Mesenchymal stem cell (in vitro differentiated cells and primary cell): ENCODE measurements at regions not wholly inside any gene's neighbourhood (a gene's known extent, or its start where the extent isn't known, plus 50 kb on each side); places are given as distances from the start of the nearest gene placed in this dataset.
"Not testable (repeated sequence)": the region's sequence is repeated elsewhere in the genome, so short reads cannot be mapped to it uniquely, and the experiment has no call there.

Experiments
- DNase-seq: peaks from one replicate; pipeline ENCODE4 v3.0.0-alpha.2; 2013
- H2AFZ ChIP-seq: one replicate; pipeline ENCODE4 v1.6.1; 2013; ENCODE audit warnings: low read depth, mild to moderate bottlenecking, control low read depth, inconsistent platforms, low read length, moderate library complexity
- H2AK5ac ChIP-seq: 2 replicates; pipeline ENCODE4 v1.6.1; 2013; ENCODE audit warnings: low read length, moderate library complexity, mild to moderate bottlenecking, inconsistent platforms; ENCODE audit not compliant: severe bottlenecking
- H2BK120ac ChIP-seq: one replicate; pipeline ENCODE4 v1.6.1; 2013; ENCODE audit warnings: low read depth, mild to moderate bottlenecking, inconsistent platforms, low read length, moderate library complexity
- H2BK12ac ChIP-seq, 2 experiments: one replicate each; pipeline ENCODE4 v1.6.1; 2013; ENCODE audit warnings: inconsistent platforms in 2 of 2, low read length in 2 of 2, mild to moderate bottlenecking in 2 of 2, moderate library complexity in 2 of 2, control low read depth in 1 of 2
- H2BK15ac ChIP-seq: one replicate; pipeline ENCODE4 v1.6.1; 2013; ENCODE audit warnings: mild to moderate bottlenecking, low read depth, inconsistent platforms; ENCODE audit not compliant: poor library complexity, severe bottlenecking
- H2BK5ac ChIP-seq: 2 replicates; pipeline ENCODE4 v1.6.1; 2013; ENCODE audit warnings: low read depth, mild to moderate bottlenecking, low read length, control low read depth, inconsistent platforms; ENCODE audit not compliant: poor library complexity, severe bottlenecking
- H3K14ac ChIP-seq, 2 experiments: one replicate each; pipeline ENCODE4 v1.6.1; 2013; ENCODE audit warnings: inconsistent platforms in 2 of 2, low read length in 2 of 2, control low read depth in 1 of 2, mild to moderate bottlenecking in 1 of 2, moderate library complexity in 1 of 2
- H3K18ac ChIP-seq, 2 experiments: one replicate each; pipeline ENCODE4 v1.6.1; 2013; ENCODE audit warnings: inconsistent platforms in 2 of 2, low read length in 2 of 2, control low read depth in 1 of 2, low read depth in 1 of 2, mild to moderate bottlenecking in 1 of 2
- H3K23ac ChIP-seq, 2 experiments: one replicate each; pipeline ENCODE4 v1.6.1; 2013; ENCODE audit warnings: inconsistent platforms in 2 of 2, low read length in 2 of 2, mild to moderate bottlenecking in 2 of 2, moderate library complexity in 2 of 2, control low read depth in 1 of 2
- H3K27ac ChIP-seq: 2 replicates; pipeline ENCODE4 v1.5.1; 2013; ENCODE audit warnings: mild to moderate bottlenecking, moderate library complexity, low read length, control low read depth, inconsistent platforms; ENCODE audit not compliant: poor library complexity, severe bottlenecking
- H3K27me3 ChIP-seq, 2 experiments: 2 replicates each; pipeline versions ENCODE4 v1.6.1 to v1.7.0; 2013; ENCODE audit warnings: low read length in 2 of 2, mild to moderate bottlenecking in 2 of 2, moderate library complexity in 2 of 2, control low read depth in 1 of 2, inconsistent platforms in 1 of 2; ENCODE audit not compliant: control insufficient read depth in 1 of 2, insufficient read depth in 1 of 2
- H3K36me3 ChIP-seq, 2 experiments: 2 replicates each; pipeline versions ENCODE4 v1.6.1 to v1.7.0; 2013; ENCODE audit warnings: low read length in 2 of 2, control low read depth in 1 of 2, inconsistent platforms in 1 of 2, low read depth in 1 of 2, mild to moderate bottlenecking in 1 of 2; ENCODE audit not compliant: insufficient read depth in 2 of 2, control insufficient read depth in 1 of 2
- H3K4ac ChIP-seq, 2 experiments: one replicate each; pipeline ENCODE4 v1.6.1; 2013; ENCODE audit warnings: inconsistent platforms in 2 of 2, low read length in 2 of 2, mild to moderate bottlenecking in 2 of 2, moderate library complexity in 2 of 2, control low read depth in 1 of 2, low read depth in 1 of 2
- H3K4me1 ChIP-seq: 2 replicates; pipeline ENCODE4 v1.6.1; 2013; ENCODE audit warnings: low read depth, low read length, control low read depth; ENCODE audit not compliant: control insufficient read depth, insufficient read depth
- H3K4me2 ChIP-seq: 2 replicates; pipeline ENCODE4 v1.6.1; 2013; ENCODE audit warnings: low read length, mild to moderate bottlenecking, inconsistent platforms; ENCODE audit not compliant: poor library complexity, severe bottlenecking
- H3K4me3 ChIP-seq, 2 experiments: 2 replicates each; pipeline versions ENCODE4 v1.5.1 to v1.7.0; 2013; ENCODE audit warnings: low read length in 2 of 2, mild to moderate bottlenecking in 2 of 2, control low read depth in 1 of 2, low read depth in 1 of 2; ENCODE audit not compliant: insufficient read depth in 1 of 2
- H3K79me1 ChIP-seq: replicated peaks from 2 replicates; pipeline ENCODE4 v1.6.1; 2013; ENCODE audit warnings: mild to moderate bottlenecking, control low read depth, low read length, inconsistent platforms; ENCODE audit not compliant: poor library complexity, severe bottlenecking
- H3K9ac ChIP-seq: 2 replicates; pipeline ENCODE4 v1.7.0; 2013; ENCODE audit warnings: mild to moderate bottlenecking, low read length, moderate library complexity
- H3K9me3 ChIP-seq: 2 replicates; pipeline ENCODE4 v1.7.0; 2013; ENCODE audit warnings: mild to moderate bottlenecking, low read length; ENCODE audit not compliant: control insufficient read depth
- H4K8ac ChIP-seq: one replicate; pipeline ENCODE4 v1.6.1; 2013; ENCODE audit warnings: inconsistent platforms, mild to moderate bottlenecking, low read length, moderate library complexity
- H4K91ac ChIP-seq: one replicate; pipeline ENCODE4 v1.6.1; 2013; ENCODE audit warnings: mild to moderate bottlenecking, low read length, inconsistent platforms
- WGBS: methylation state at CpG from one replicate; pipeline ENCODE4 v1.1.7; 2013; ENCODE audit warnings: mixed read lengths; 5-methylcytosine and 5-hydroxymethylcytosine counted together

GRCh38 chrX:56164135-56164534 lies 68.0 kb upstream of the KLF8 start:
- not testable (repeated sequence) for H3K36me3 ChIP-seq, H2BK120ac ChIP-seq, H3K23ac ChIP-seq, H3K27me3 ChIP-seq, H3K14ac ChIP-seq, H3K4me3 ChIP-seq, H3K18ac ChIP-seq, H3K9ac ChIP-seq, H4K8ac ChIP-seq, H2AFZ ChIP-seq, H4K91ac ChIP-seq, H2AK5ac ChIP-seq, H3K79me1 ChIP-seq, DNase-seq, H3K4me1 ChIP-seq, H3K27ac ChIP-seq, H2BK15ac ChIP-seq, H3K4me2 ChIP-seq, H2BK12ac ChIP-seq, H2BK5ac ChIP-seq, H3K4ac ChIP-seq
- peaks cover 23% of the 10 kb centered on the region for H3K9me3 ChIP-seq
- no CpG with 5 or more reads among the region's 1 CpG for WGBS
